ENCODE measurements at regions not wholly inside any gene's neighbourhood (a gene's known extent, or its start where the extent isn't known, plus 50 kb on each side); places are given as distances from the start of the nearest gene placed in this dataset.

- no peak for TF ChIP-seq CTCF (IDR thresholded peaks at IDR 0.05)
- TF ChIP-seq EZH2phosphoT487 (IDR thresholded peaks at IDR 0.05), result no peak
Observed at GRCh38 chr10:118488710-118489497, 106.5 kb downstream of the PRLHR start.
